ENCODE measurements at regions not wholly inside any gene's neighbourhood (a gene's known extent, or its start where the extent isn't known, plus 50 kb on each side); places are given as distances from the start of the nearest gene placed in this dataset.
"Not testable (repeated sequence)": the region's sequence is repeated elsewhere in the genome, so short reads cannot be mapped to it uniquely, and the experiment has no call there.

GRCh38 chr2:190760353-190761150 is 111.7 kb downstream of the NAB1 start:
- POLR2A ChIA-PET; H3K36me3 ChIP-seq (ENCODE audit: control insufficient read depth in 2 of 2, insufficient read depth in 1 of 2, low read length in 2 of 2); H3K27ac ChIP-seq (ENCODE audit: extremely low read depth, low read depth, low read length); H3K4me3 ChIP-seq (ENCODE audit: low read depth, low read length); CTCF ChIA-PET; H3K9me3 ChIP-seq (ENCODE audit: control insufficient read depth, insufficient read depth, low read depth, low read length); H3K4me1 ChIP-seq (ENCODE audit: control insufficient read depth, insufficient read depth, low read length): not testable (repeated sequence)

GRCh38 chr2:190761216-190761615 is 112.3 kb downstream of the NAB1 start:
- H3K9me3 ChIP-seq (ENCODE audit: control insufficient read depth, insufficient read depth, low read depth, low read length); H3K4me1 ChIP-seq (ENCODE audit: control insufficient read depth, insufficient read depth, low read length); H3K27ac ChIP-seq (ENCODE audit: extremely low read depth, low read depth, low read length); POLR2A ChIA-PET; CTCF ChIA-PET; H3K36me3 ChIP-seq (ENCODE audit: control insufficient read depth in 2 of 2, insufficient read depth in 1 of 2, low read length in 2 of 2); H3K4me3 ChIP-seq (ENCODE audit: low read depth, low read length): not testable (repeated sequence)

- CTCF ChIA-PET: interaction anchor here (1.8 kb wide), 1 partner anchor 19 kb away, joined by 8 read pairs; no protein-coding TSS in a partner anchor
- Histone ChIP-seq H3K9me3 (ENCODE audit: control insufficient read depth, insufficient read depth, low read depth, low read length) (no peaks in the 10 kb centered on the region), H3K4me3 (ENCODE audit: low read depth, low read length) (no peak overlapping the region), H3K36me3 (ENCODE audit: control insufficient read depth in 2 of 2, insufficient read depth in 1 of 2, low read length in 2 of 2) (no peaks in the 10 kb centered on the region), H3K4me1 (ENCODE audit: control insufficient read depth, insufficient read depth, low read length) (no peaks in the 10 kb centered on the region; the same call in 1 of the 2 replicates), H3K27ac (ENCODE audit: extremely low read depth, low read depth, low read length) (no peak overlapping the region)
- TF ChIP-seq ZBTB44 (tag by site-specific recombination; IDR thresholded peaks at IDR 0.05): no peak
- no peak for TF ChIP-seq YY1 (tag by site-specific recombination; IDR thresholded peaks at IDR 0.05)
- TF ChIP-seq ZNF248 (tag by site-specific recombination; IDR thresholded peaks at IDR 0.05): no peak
- no peak for TF ChIP-seq ZNF221 (tag by site-specific recombination; IDR thresholded peaks at IDR 0.05; ENCODE audit: borderline replicate concordance)
- no peak for TF ChIP-seq ZNF544 (tag by site-specific recombination; IDR thresholded peaks at IDR 0.05)
- no peak for TF ChIP-seq ZBTB6 (tag by site-specific recombination; IDR thresholded peaks at IDR 0.05)
- TF ChIP-seq KLF9 (tag by site-specific recombination; IDR thresholded peaks at IDR 0.05; ENCODE audit: low read depth): no peak
- no peak for TF ChIP-seq PRDM10 (tag by site-specific recombination; IDR thresholded peaks at IDR 0.05)
- no peak for TF ChIP-seq ZNF660 (tag by site-specific recombination; IDR thresholded peaks at IDR 0.05)
- no peak for TF ChIP-seq ZBTB21 (tag by site-specific recombination; IDR thresholded peaks at IDR 0.05)
- no peak for TF ChIP-seq ZNF2 (tag by site-specific recombination; IDR thresholded peaks at IDR 0.05)
- POLR2A ChIA-PET: no interaction called here
Measured at GRCh38 chr2:190762566-190762965, 113.7 kb downstream of the NAB1 start.
